ENCODE measurements at regions not wholly inside any gene's neighbourhood (a gene's known extent, or its start where the extent isn't known, plus 50 kb on each side); places are given as distances from the start of the nearest gene placed in this dataset.

- H3K27ac ChIP-seq (ENCODE audit: extremely low read depth, low read depth, low read length): no peak overlapping the region
- H3K36me3 ChIP-seq (ENCODE audit: control insufficient read depth in 2 of 2, insufficient read depth in 1 of 2, low read length in 2 of 2): no peaks in the 10 kb centered on the region
- TF ChIP-seq ZNF645 (tag by site-specific recombination; IDR thresholded peaks at IDR 0.05) (no peak), ZNF302 (tag by site-specific recombination; IDR thresholded peaks at IDR 0.05; ENCODE audit: low read depth) (no peak), ZNF701 (tag by site-specific recombination; IDR thresholded peaks at IDR 0.05) (no peak), PRDM4 (tag by site-specific recombination; IDR thresholded peaks at IDR 0.05) (no peak), GLIS1 (tag by site-specific recombination; IDR thresholded peaks at IDR 0.05) (no peak), ZNF621 (tag by site-specific recombination; IDR thresholded peaks at IDR 0.05) (no peak), ZNF426 (tag by site-specific recombination; IDR thresholded peaks at IDR 0.05) (no peak), ZNF777 (tag by site-specific recombination; IDR thresholded peaks at IDR 0.05; ENCODE audit: borderline replicate concordance) (no peak), ZNF211 (tag by site-specific recombination; IDR thresholded peaks at IDR 0.05; ENCODE audit: low read depth) (no peak), ZNF140 (tag by site-specific recombination; IDR thresholded peaks at IDR 0.05) (no peak)
- POLR2A ChIA-PET: no interaction called here
- H3K4me1 ChIP-seq (ENCODE audit: control insufficient read depth, insufficient read depth, low read length): no peaks in the 10 kb centered on the region
- H3K4me3 ChIP-seq (ENCODE audit: low read depth, low read length): no peak overlapping the region
- H3K9me3 ChIP-seq (ENCODE audit: control insufficient read depth, insufficient read depth, low read depth, low read length): no peaks in the 10 kb centered on the region
- CTCF ChIA-PET: interaction anchor here (0.7 kb wide), 1 partner anchor 319 kb away, joined by 3 read pairs; no protein-coding TSS in a partner anchor
Measured at GRCh38 chr1:166738140-166738539, 101.1 kb upstream of the POGK start.

- CTCF ChIA-PET: no interaction called here
Measured at GRCh38 chr1:166738873-166739272, 100.4 kb upstream of the POGK start.

More at GRCh38 chr1:166738873-166739272, 100.4 kb upstream of the POGK start:
- Histone ChIP-seq H3K36me3 (ENCODE audit: control insufficient read depth in 2 of 2, insufficient read depth in 1 of 2, low read length in 2 of 2) (no peaks in the 10 kb centered on the region), H3K4me3 (ENCODE audit: low read depth, low read length) (no peak overlapping the region), H3K9me3 (ENCODE audit: control insufficient read depth, insufficient read depth, low read depth, low read length) (no peaks in the 10 kb centered on the region), H3K4me1 (ENCODE audit: control insufficient read depth, insufficient read depth, low read length) (no peaks in the 10 kb centered on the region), H3K27ac (ENCODE audit: extremely low read depth, low read depth, low read length) (no peak overlapping the region)
- POLR2A ChIA-PET: no interaction called here
- no peak for TF ChIP-seq TCF7L2 (IDR thresholded peaks at IDR 0.05; ENCODE audit: borderline replicate concordance, low read depth, low read length)
- no peak for TF ChIP-seq ZNF114 (tag by site-specific recombination; IDR thresholded peaks at IDR 0.05)
- TF ChIP-seq KLF10 (tag by site-specific recombination; IDR thresholded peaks at IDR 0.05): no peak
- TF ChIP-seq ZNF473 (tag by site-specific recombination; IDR thresholded peaks at IDR 0.05): no peak
- TF ChIP-seq ZFP69B (tag by site-specific recombination; IDR thresholded peaks at IDR 0.05): no peak
- TF ChIP-seq ZNF26 (tag by site-specific recombination; IDR thresholded peaks at IDR 0.05): no peak
- TF ChIP-seq ZNF10 (tag by site-specific recombination; IDR thresholded peaks at IDR 0.05): no peak
- TF ChIP-seq ZNF621 (tag by site-specific recombination; IDR thresholded peaks at IDR 0.05): no peak
- no peak for TF ChIP-seq ZNF404 (tag by site-specific recombination; IDR thresholded peaks at IDR 0.05)
- TF ChIP-seq ZFP41 (tag by site-specific recombination; IDR thresholded peaks at IDR 0.05; ENCODE audit: borderline replicate concordance): no peak
- no peak for TF ChIP-seq ZFP37 (tag by site-specific recombination; IDR thresholded peaks at IDR 0.05)
- no peak for TF ChIP-seq ZNF658 (tag by site-specific recombination; IDR thresholded peaks at IDR 0.05)
- no peak for TF ChIP-seq ZNF211 (tag by site-specific recombination; IDR thresholded peaks at IDR 0.05; ENCODE audit: low read depth)
- no peak for TF ChIP-seq OSR2 (tag by site-specific recombination; IDR thresholded peaks at IDR 0.05)
- TF ChIP-seq ZSCAN4 (tag by site-specific recombination; IDR thresholded peaks at IDR 0.05): no peak
- no peak for TF ChIP-seq EGR2 (tag by site-specific recombination; IDR thresholded peaks at IDR 0.05; ENCODE audit: low read depth)
- TF ChIP-seq ZNF366 (tag by site-specific recombination; conservative IDR thresholded peaks at IDR 0.05): no peak
- TF ChIP-seq ZBTB44 (tag by site-specific recombination; IDR thresholded peaks at IDR 0.05): no peak
- TF ChIP-seq ZNF274 (IDR thresholded peaks at IDR 0.05; ENCODE audit: low read length): no peak
- no peak for TF ChIP-seq ZNF274 (tag by site-specific recombination; IDR thresholded peaks at IDR 0.05; ENCODE audit: borderline replicate concordance)
- TF ChIP-seq ZNF561 (tag by site-specific recombination; IDR thresholded peaks at IDR 0.05; ENCODE audit: borderline replicate concordance): no peak
